PC-3 (cell line): ENCODE measurements at regions not wholly inside any gene's neighbourhood (a gene's known extent, or its start where the extent isn't known, plus 50 kb on each side); places are given as distances from the start of the nearest gene placed in this dataset.

Source experiments
- ATAC-seq: fragments of 200-7000 bp; cut with Tn5 transposase; 2 replicates; pipeline ENCODE4 v1.9.1; 2020; ENCODE audit warnings: mild to moderate bottlenecking, moderate library complexity
- BruUV-seq: library from RNA; stranded (reverse); fragments of 400-500 nt; replicated peaks from 2 replicates; lab custom pipeline; 2021; lab: Mats Ljungman, UMichigan
- CTCF ChIA-PET: fragments of 300-600 bp; sonication (Branson Sonifier 250); formaldehyde crosslinking; loops from one replicate; lab custom pipeline; 2022; ENCODE audit warnings: antibody characterized with exemption; lab: Charles Lee
- POLR2A ChIA-PET: fragments of 300-600 bp; sonication (Branson Sonifier 250); formaldehyde crosslinking; loops from one replicate; lab custom pipeline; 2022; ENCODE audit warnings: antibody characterized with exemption; ENCODE audit not compliant: unreplicated experiment; lab: Charles Lee
- DNase-seq: peaks from one replicate; pipeline ENCODE4 v3.0.0-alpha.2; 2015
- H2AFZ ChIP-seq: fragments of 300-600 bp; sonication (generic); 2 replicates; pipeline ENCODE4 v1.6.0; 2016; ENCODE audit warnings: antibody characterized with exemption, low read length
- H3F3A ChIP-seq: fragments of 300-600 bp; sonication (generic); one replicate; pipeline ENCODE4 v1.6.0; 2017; ENCODE audit warnings: antibody characterized with exemption, low read length, control low read depth, mild to moderate bottlenecking; ENCODE audit not compliant: unreplicated experiment
- H3K27ac ChIP-seq: fragments of 300-600 bp; sonication (generic); 2 replicates; pipeline ENCODE4 v1.5.1; 2016; ENCODE audit warnings: mild to moderate bottlenecking, low read length
- H3K27me3 ChIP-seq: fragments of 300-600 bp; sonication (generic); 2 replicates; pipeline ENCODE4 v1.6.1; 2016; ENCODE audit warnings: low read length, mixed read lengths
- H3K36me3 ChIP-seq: fragments of 300-600 bp; sonication (generic); 2 replicates; pipeline ENCODE4 v1.6.1; 2016; ENCODE audit warnings: low read depth, mixed run types, low read length, mixed read lengths
- H3K4me1 ChIP-seq: fragments of 300-600 bp; sonication (generic); 2 replicates; pipeline ENCODE4 v1.5.1; 2016; ENCODE audit warnings: low read length; ENCODE audit not compliant: insufficient read depth
- H3K4me2 ChIP-seq: fragments of 300-600 bp; sonication (generic); 2 replicates; pipeline ENCODE4 v1.6.0; 2016; ENCODE audit warnings: low read length
- H3K4me3 ChIP-seq: fragments of 300-600 bp; sonication (generic); 2 replicates; pipeline ENCODE4 v1.5.1; 2016; ENCODE audit warnings: mild to moderate bottlenecking, low read length, mixed read lengths
- H3K79me2 ChIP-seq: fragments of 300-600 bp; sonication (generic); 2 replicates; pipeline ENCODE4 v1.6.1; 2017; ENCODE audit warnings: low read length, mixed read lengths
- H3K9ac ChIP-seq: fragments of 300-600 bp; sonication (generic); 2 replicates; pipeline ENCODE4 v1.6.0; 2016; ENCODE audit warnings: mild to moderate bottlenecking, low read length
- H3K9me2 ChIP-seq: fragments of 300-600 bp; sonication (generic); replicated peaks from 2 replicates; pipeline ENCODE4 v1.6.1; 2016; ENCODE audit warnings: mixed run types, low read length, mixed read lengths
- H3K9me3 ChIP-seq: fragments of 300-600 bp; sonication (generic); 2 replicates; pipeline ENCODE4 v1.6.1; 2016; ENCODE audit warnings: low read length, mixed read lengths
- H4K20me1 ChIP-seq: fragments of 300-600 bp; sonication (generic); 2 replicates; pipeline ENCODE4 v1.6.1; 2016; ENCODE audit warnings: low read length, mixed read lengths
- EZH2 ChIP-seq: fragments of 300-600 bp; sonication (generic); IDR thresholded peaks from one replicate; pipeline ENCODE4 v1.6.1; 2017; ENCODE audit warnings: antibody characterized with exemption, mild to moderate bottlenecking, low read length; ENCODE audit not compliant: unreplicated experiment
- EZH2phosphoT487 ChIP-seq: fragments of 300-600 bp; sonication (generic); IDR thresholded peaks from 2 replicates; pipeline ENCODE4 v1.6.1; 2018; ENCODE audit warnings: mild to moderate bottlenecking, antibody characterized with exemption, low read length, borderline replicate concordance
- intact Hi-C: fragments of 100-400 bp; cut with micrococcal nuclease; formaldehyde crosslinking; loops from 2 replicates; pipeline ENCODE4 v1.9.0; 2023
- TF ChIP-seq, protein P1 (sequence below): fragments of 300-600 bp; sonication (generic); conservative IDR thresholded peaks from 2 replicates; pipeline ENCODE4 v1.5.1; 2017; ENCODE audit warnings: antibody characterized with exemption, low read depth, mild to moderate bottlenecking, low read length

DNA sequence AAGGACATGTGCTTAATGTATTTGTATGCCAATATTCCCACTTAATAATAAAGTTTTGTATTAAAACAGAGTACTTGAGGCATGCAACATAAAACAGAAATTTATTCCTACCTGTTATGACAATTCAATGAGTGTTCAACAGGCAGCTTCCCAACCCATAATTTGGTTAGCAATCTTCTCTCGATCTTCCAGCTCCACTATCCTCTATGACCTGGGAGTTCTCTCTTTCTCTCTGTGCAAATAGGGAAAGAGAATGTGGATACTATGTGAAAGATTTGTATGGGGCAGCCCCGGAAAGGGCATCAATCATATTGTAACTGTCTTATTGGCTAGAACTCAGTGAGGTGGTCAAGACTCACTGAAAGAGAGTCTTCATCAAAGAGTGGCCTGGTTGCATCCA is 644.9 kb upstream of the PCDH20 start:
- no peak overlapping the region for H2AFZ ChIP-seq
- H3K27ac ChIP-seq = no peak overlapping the region
- no peaks in the 10 kb centered on the region for H3K9me2 ChIP-seq
- DNase-seq (no peak), ATAC-seq (no peak)
- no peaks in the 10 kb centered on the region for H3K36me3 ChIP-seq
- ChIA-PET CTCF (no interaction called here), POLR2A (no interaction called here)
- no peaks in the 10 kb centered on the region for H3K79me2 ChIP-seq
- no peaks in the 10 kb centered on the region for H4K20me1 ChIP-seq
- BruUV-seq = no TSS peak
- TF ChIP-seq EZH2phosphoT487 (no peak), EZH2 (no peak)
- TF ChIP-seq, protein P1, sequence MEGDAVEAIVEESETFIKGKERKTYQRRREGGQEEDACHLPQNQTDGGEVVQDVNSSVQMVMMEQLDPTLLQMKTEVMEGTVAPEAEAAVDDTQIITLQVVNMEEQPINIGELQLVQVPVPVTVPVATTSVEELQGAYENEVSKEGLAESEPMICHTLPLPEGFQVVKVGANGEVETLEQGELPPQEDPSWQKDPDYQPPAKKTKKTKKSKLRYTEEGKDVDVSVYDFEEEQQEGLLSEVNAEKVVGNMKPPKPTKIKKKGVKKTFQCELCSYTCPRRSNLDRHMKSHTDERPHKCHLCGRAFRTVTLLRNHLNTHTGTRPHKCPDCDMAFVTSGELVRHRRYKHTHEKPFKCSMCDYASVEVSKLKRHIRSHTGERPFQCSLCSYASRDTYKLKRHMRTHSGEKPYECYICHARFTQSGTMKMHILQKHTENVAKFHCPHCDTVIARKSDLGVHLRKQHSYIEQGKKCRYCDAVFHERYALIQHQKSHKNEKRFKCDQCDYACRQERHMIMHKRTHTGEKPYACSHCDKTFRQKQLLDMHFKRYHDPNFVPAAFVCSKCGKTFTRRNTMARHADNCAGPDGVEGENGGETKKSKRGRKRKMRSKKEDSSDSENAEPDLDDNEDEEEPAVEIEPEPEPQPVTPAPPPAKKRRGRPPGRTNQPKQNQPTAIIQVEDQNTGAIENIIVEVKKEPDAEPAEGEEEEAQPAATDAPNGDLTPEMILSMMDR = no peak
- intact Hi-C loops = no loop called here
- H3K9ac ChIP-seq = no peak overlapping the region
- H3F3A ChIP-seq = no peaks in the 10 kb centered on the region
- H3K27me3 ChIP-seq = no peaks in the 10 kb centered on the region
- H3K4me2 ChIP-seq = no peak overlapping the region
- H3K4me3 ChIP-seq = no peak overlapping the region
- no peaks in the 10 kb centered on the region for H3K4me1 ChIP-seq
- no peaks in the 10 kb centered on the region for H3K9me3 ChIP-seq

DNA sequence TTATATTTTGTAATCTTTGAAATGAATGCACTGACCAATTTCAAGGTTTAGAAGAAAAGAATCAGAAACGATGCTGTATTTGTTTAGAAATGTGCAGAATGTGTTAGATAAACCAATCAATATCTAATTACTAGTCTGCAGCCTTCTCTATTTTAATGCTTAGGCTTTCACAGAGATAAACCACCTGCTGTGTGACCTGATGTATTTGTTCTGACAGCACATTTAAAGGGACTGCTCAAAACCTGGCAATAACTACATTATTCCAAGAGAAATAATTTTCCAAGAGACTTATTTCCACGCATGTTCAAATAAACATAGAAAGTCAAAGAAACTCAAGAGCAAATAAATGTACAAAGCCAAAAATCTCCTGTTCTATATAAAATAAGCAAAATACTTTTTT is 641.6 kb upstream of the PCDH20 start:
- Histone ChIP-seq H3K9me3 (no peaks in the 10 kb centered on the region), H3K9me2 (no peaks in the 10 kb centered on the region), H4K20me1 (no peaks in the 10 kb centered on the region), H3F3A (no peaks in the 10 kb centered on the region), H3K4me1 (no peaks in the 10 kb centered on the region), H3K27me3 (no peaks in the 10 kb centered on the region), H3K4me3 (no peak overlapping the region), H3K27ac (no peak overlapping the region), H3K36me3 (no peaks in the 10 kb centered on the region), H2AFZ (no peak overlapping the region), H3K4me2 (no peak overlapping the region), H3K9ac (no peak overlapping the region), H3K79me2 (no peaks in the 10 kb centered on the region)
- no peak for DNase-seq
- BruUV-seq = no TSS peak
- intact Hi-C loops = no loop called here
- ChIA-PET POLR2A (no interaction called here), CTCF (no interaction called here)
- ATAC-seq = no peak
- TF ChIP-seq EZH2 = no peak

DNA sequence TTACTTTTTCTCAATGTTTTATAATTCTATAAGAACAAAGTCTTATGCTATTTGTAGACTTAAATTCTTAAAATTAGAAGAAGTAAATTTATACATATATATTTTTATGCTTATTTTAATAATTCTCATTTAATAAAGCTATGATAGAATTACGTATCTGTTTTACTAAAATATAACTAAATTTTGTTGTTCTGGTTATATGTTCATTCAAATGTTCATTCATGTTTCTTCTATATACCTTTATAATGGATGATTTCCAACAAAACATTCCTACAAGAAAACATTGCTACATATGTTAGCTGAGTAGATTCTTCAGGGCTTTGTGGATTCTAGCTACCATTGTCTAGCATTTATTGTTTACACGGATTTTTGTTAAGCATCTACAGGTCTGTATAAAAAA is 634.3 kb upstream of the PCDH20 start:
- no peaks in the 10 kb centered on the region for H3K36me3 ChIP-seq
- no peaks in the 10 kb centered on the region for H3K9me3 ChIP-seq
- TF ChIP-seq EZH2 = no peak
- TF ChIP-seq, protein P1 = no peak
- no peaks in the 10 kb centered on the region for H3K27me3 ChIP-seq
- H3K4me2 ChIP-seq = no peak overlapping the region
- no peaks in the 10 kb centered on the region for H3F3A ChIP-seq
- no peaks in the 10 kb centered on the region for H4K20me1 ChIP-seq
- no peak for ATAC-seq
- no peak overlapping the region for H3K27ac ChIP-seq
- H3K4me1 ChIP-seq = no peaks in the 10 kb centered on the region
- H3K9ac ChIP-seq = no peak overlapping the region
- no peak for DNase-seq
- H3K79me2 ChIP-seq = no peaks in the 10 kb centered on the region
- ChIA-PET POLR2A (no interaction called here), CTCF (no interaction called here)
- H3K4me3 ChIP-seq = no peak overlapping the region
- H3K9me2 ChIP-seq = no peaks in the 10 kb centered on the region
- intact Hi-C loops = no loop called here
- BruUV-seq = no TSS peak
- no peak overlapping the region for H2AFZ ChIP-seq
